HG03060 (cell line): ENCODE measurements at regions not wholly inside any gene's neighbourhood (a gene's known extent, or its start where the extent isn't known, plus 50 kb on each side); places are given as distances from the start of the nearest gene placed in this dataset.
"Not testable (repeated sequence)": the region's sequence is repeated elsewhere in the genome, so short reads cannot be mapped to it uniquely, and the experiment has no call there.

ENCODE experiments used
- ATAC-seq: cut with Tn5 transposase; IDR thresholded peaks from one replicate; pipeline ENCODE4 v1.9.1; 2021; ENCODE audit warnings: low read depth, moderate number of reproducible peaks; ENCODE audit not compliant: unreplicated experiment

- no peak for ATAC-seq
Measured at GRCh38 chr21:24444736-24445135, 1162.5 kb downstream of the MRPL39 start.

GRCh38 chr21:24436236-24436635 is 1171.0 kb downstream of the MRPL39 start:
- no peak for ATAC-seq

GRCh38 chr21:24428591-24429199 is 1178.6 kb downstream of the MRPL39 start:
- ATAC-seq = peak; percentile 71

- ATAC-seq = no peak
Measured at GRCh38 chr21:24424776-24425175, 1182.5 kb downstream of the MRPL39 start.

- ATAC-seq = no peak
Measured at GRCh38 chr21:24423546-24423945, 1183.7 kb downstream of the MRPL39 start.

GRCh38 chr21:24420689-24421088 is 1186.6 kb downstream of the MRPL39 start:
- peak; percentile 77 for ATAC-seq

GRCh38 chr21:24419641-24420040 is 1187.6 kb downstream of the MRPL39 start:
- ATAC-seq = not testable (repeated sequence)

- no peak for ATAC-seq
Measured at GRCh38 chr21:24418671-24419070, 1188.6 kb downstream of the MRPL39 start.

GRCh38 chr21:24411429-24411828 is 1195.9 kb downstream of the MRPL39 start:
- ATAC-seq = no peak

- no peak for ATAC-seq
Measured at GRCh38 chr21:24403221-24403620, 1204.1 kb downstream of the MRPL39 start.

GRCh38 chr21:24395320-24395923 is 1211.9 kb downstream of the MRPL39 start:
- ATAC-seq = no peak

- no peak for ATAC-seq
Measured at GRCh38 chr21:24375201-24375600, 1232.1 kb downstream of the MRPL39 start.

GRCh38 chr21:24372506-24372905 is 1234.8 kb downstream of the MRPL39 start:
- no peak for ATAC-seq

- no peak for ATAC-seq
Measured at GRCh38 chr21:24369746-24370145, 1237.5 kb downstream of the MRPL39 start.

- no peak for ATAC-seq
Measured at GRCh38 chr21:24369278-24369677, 1238.0 kb downstream of the MRPL39 start.

- no peak for ATAC-seq
Measured at GRCh38 chr21:24367936-24368335, 1239.3 kb downstream of the MRPL39 start.

GRCh38 chr21:24353492-24353891 is 1253.8 kb downstream of the MRPL39 start:
- ATAC-seq = no peak

- ATAC-seq = no peak
Measured at GRCh38 chr21:24339406-24339805, 1267.9 kb downstream of the MRPL39 start.

GRCh38 chr21:24336491-24336890 is 1270.8 kb downstream of the MRPL39 start:
- no peak for ATAC-seq

GRCh38 chr21:24323536-24323935 is 1283.7 kb downstream of the MRPL39 start:
- no peak for ATAC-seq

- no peak for ATAC-seq
Measured at GRCh38 chr21:24316277-24316922, 1290.9 kb downstream of the MRPL39 start.

- no peak for ATAC-seq
Measured at GRCh38 chr21:24310788-24311187, 1296.5 kb downstream of the MRPL39 start.
